GM21529 (cell line): ENCODE measurements at regions not wholly inside any gene's neighbourhood (a gene's known extent, or its start where the extent isn't known, plus 50 kb on each side); places are given as distances from the start of the nearest gene placed in this dataset.

ENCODE experiments used
- ATAC-seq: cut with Tn5 transposase; IDR thresholded peaks from one replicate; pipeline ENCODE4 v1.9.1; 2021; ENCODE audit not compliant: unreplicated experiment

DNA sequence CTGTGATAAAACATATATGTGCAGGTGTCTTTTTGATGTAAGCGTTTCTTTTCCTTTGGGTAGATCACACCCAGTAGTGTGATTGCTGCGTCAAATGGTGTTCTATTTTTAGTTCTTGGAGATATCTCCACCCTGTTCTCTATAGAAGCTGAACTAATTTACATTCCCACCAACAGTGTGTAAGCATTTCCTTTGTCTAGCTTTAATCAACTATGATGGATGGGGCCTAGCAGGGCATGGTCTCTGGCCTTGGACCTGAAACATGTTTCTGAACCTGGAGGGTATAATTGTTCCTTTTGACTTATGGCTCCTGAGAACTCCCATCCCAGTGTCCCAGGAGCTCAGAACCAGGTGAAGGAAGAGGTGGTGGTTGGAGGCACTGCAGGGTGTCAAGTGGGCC is 93.9 kb downstream of the HAPSTR1 start:
- no peak for ATAC-seq

DNA sequence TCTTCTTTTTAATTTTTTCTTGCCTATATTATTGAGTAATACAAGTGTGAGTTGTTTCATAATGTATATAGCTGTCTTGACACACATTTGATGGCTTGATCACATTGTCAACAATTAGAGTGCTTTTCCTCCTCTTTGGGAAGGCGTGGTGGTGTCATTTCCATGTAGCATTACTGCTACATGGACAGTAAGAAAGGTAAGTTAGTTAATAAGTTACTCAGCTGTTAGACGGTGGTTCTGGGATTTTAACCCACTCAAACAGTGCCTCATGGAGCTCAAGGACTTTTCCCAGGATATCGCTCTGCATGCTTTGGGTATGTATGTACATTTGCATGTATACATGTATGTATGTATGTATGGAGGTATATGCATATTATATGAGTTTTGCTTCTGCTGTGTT is 94.6 kb downstream of the HAPSTR1 start:
- ATAC-seq, result no peak

DNA sequence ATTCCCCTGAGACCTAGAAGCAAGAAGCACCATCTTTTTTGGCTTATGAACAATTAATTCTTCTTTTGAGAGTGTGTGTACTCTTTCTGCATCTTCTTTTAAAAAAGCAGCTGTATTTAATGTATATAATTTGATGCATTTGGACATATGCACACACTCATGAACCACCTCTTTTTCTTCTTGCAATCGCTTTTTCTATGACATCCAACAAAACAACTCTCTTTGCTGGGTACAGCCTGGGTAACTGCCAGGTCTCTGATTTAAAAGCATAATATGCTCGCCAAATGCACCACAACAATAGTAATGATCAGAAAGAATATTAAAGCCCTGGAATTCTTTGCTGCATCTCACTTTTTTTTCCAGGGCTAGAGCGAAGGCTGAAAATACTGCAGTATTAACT is 97.3 kb downstream of the HAPSTR1 start:
- ATAC-seq, result no peak

DNA sequence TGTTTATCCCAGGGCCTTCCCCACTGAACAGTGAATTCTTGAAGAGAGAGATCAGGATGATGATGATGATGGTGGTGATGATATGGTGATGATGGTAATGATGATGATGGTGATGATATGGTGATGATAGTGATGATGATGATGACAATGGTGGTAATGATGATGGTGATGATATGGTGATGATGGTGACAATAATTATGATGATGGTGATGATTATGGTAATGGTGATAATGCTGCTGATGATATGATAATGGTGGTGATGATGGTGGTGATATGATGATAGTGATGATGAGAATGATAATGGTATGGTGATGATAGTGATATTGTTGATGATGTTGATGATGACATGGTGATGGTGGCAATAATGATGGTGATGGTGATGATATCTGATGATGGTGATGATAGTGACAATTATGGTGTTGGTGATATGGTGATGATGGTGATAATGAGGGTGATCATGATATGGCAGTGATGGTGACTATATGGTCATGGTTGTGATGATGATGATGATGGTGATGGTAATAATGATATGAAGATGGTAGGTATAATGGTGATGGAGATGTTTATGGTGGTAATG is 99.9 kb downstream of the HAPSTR1 start:
- ATAC-seq, result no peak

DNA sequence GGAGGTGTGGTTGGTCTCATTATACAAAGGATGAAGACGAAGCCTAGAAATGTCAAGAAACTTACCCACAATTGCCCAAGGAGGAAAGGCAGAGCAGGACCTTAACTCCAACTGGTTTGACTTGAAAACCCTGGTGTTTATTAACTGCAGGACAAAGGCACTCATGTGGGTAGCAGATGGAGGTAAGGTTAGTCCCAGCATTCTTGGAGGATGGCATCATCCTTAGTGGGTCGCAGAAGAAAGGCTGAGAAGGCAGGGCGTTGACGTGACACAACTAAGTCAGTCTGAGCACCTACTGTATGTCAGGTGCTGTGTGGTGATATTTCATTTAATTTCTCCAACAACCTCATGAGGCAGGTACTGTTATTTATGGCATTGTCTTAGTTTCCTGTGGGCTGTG is 101.3 kb downstream of the HAPSTR1 start:
- ATAC-seq, result no peak

DNA sequence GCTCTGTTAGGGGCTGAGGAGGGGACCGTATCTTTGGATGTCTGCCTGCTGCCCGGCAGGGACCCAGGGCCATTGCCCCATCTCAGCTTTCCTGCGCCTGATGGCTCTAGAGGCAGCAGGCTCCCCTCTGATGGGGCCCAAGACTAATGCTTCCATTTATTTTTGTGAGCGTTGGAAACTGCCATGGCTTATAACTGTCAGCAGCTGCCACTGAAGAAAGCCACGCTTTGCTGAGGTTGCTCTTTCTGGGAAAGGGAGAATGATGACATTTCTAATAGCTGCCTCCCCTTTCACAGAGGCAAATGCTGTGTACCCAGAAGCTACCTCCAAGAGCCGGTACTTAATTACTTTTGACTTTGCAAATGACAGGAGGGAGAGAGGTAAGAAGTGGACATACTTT is 103.8 kb downstream of the HAPSTR1 start:
- no peak for ATAC-seq

DNA sequence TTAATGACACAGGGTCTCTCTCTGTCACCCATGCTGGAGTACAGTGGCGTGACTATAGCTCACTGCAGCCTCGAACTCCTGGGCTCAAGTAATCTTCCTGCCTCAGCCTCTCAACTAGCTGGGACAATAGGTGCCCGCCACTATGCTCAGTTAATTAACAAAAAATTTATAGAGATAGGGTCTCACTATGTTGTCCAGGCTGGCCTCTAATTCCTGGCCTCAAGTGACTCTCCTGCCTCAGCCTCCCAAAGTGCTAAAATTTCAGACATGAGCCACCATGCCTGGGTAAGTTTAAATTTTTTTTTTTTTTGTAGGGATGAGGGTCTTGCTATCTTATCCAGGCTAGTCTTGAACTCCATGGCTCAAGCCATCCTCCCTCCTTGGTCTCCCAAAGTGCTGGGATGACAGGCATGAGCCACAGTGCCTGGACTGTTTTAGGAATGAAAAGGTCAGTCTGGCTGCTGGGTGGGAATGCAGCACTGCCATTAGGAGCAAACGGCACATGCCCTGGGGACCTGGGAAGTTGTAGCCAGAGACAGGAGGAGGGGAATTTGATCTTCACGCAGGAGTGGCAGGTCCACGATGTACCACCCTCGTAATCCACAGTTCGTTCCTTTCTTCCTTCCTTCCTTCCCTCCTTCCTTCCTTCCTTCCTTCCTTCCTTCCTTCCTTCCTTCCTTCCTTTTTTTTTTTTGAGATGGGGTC is 106.7 kb downstream of the HAPSTR1 start:
- no peak for ATAC-seq

DNA sequence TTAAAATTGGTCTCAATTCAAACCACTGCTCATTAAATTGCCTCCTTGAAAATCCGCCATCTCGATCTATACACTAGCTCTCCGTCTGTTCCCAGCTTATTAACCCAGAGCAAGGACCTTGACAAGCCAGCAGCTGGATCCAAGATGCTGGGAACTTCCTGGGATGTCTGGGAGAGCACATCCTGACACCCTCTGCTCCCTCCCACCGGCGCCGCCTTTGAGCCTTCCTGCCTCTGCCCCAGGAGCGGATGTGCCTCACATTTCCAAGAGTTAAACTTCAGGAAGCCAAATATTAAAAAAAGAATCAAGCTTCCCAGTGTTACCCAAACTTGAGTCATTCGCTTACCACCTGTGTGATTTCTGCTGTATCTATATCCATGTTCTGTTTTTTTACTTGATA is 107.9 kb downstream of the HAPSTR1 start:
- no peak for ATAC-seq

DNA sequence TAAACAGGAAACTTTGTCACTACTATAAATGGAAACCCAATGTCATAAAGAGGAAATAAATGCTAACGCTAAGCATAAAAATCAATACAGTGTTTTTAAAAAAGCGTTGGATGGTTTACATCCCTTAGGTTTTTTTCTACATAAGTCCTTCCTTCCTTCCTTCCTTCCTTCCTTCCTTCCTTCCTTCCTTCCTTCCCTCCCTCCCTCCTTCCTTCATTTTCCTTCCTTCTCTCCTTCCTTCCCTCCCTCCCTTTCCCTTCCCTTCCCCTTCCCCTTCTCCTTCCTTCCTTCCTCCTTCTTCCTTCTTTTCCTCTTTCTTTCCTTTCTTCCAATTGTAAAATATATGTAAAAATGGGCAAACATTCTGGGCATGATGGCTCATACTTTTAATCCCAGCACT is 108.3 kb downstream of the HAPSTR1 start:
- no peak for ATAC-seq

DNA sequence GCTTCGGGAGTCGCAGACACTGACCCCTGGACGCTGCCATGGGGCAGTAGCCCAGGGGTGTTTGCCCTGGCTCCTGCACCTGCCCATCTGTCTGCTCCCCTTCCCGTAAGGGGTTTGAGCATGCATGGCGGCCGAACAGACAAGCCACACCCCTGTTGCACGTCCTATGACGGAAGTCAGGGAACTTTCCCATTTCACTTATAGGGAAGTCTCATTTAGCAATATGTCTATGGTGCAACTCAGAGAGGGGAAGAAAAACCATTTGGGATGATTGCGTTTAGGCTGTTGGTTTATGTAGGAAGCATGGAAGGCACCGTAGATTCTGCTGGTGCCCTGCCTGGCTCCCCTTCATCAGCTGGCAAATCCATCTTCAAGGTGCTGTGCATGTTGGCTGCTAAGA is 112.5 kb downstream of the HAPSTR1 start:
- ATAC-seq, result no peak

DNA sequence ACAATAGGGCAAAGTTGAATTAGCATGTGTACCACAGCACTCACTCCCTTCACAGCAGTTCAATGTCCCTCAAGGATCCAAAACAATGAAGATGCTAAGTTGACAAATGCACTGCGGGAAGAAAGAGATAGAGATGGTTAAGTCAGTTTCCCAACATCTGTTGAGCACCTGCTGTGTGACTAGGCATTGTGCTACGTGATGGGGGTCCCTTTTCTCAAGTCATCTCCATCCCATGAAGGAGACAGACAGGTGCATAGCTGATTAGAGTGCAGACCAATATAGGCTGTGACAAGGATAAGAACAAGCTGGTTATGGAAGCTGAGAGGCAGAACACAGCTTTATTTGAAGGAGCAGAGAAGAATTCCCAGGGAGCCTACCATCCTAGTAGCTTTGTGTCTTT is 114.2 kb downstream of the HAPSTR1 start:
- ATAC-seq, result no peak

DNA sequence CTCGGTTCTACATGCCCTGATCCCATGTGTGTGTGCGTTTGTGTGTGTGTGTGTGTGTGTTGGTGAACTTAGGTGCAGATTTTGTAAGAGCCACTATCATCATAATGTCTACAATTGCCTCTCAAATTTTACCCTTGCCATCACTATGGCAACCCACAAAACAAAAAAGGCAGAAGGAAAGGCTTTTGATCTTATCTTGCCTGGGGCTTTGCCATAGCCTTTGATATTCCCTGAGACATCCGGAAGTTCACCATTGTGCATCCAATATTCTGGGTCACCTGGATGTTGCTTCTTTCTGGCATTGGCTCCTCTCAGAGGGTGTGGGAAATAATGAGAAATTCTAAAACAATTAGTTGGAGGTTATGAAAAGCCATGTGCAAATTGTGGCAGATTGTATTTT is 114.7 kb downstream of the HAPSTR1 start:
- no peak for ATAC-seq

DNA sequence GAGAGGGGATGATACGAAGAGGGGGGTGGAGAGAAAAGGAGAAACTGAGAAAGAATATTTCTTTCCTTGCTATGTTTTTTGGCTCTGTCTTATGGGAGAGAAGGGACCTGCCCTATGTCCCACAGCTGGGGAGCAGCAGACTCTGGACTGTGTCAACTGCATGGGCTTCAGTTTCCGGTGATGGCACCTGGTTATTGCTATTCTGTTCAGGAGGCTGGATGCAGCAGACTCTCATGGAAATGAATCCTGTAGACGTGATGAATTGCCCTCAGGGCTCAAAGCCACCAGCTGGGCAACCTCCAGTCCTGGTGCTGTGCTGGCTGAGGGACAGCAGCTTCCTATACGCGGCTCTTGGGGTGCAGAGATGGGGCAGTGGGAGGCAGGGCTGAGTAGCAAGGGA is 121.2 kb downstream of the HAPSTR1 start:
- no peak for ATAC-seq

DNA sequence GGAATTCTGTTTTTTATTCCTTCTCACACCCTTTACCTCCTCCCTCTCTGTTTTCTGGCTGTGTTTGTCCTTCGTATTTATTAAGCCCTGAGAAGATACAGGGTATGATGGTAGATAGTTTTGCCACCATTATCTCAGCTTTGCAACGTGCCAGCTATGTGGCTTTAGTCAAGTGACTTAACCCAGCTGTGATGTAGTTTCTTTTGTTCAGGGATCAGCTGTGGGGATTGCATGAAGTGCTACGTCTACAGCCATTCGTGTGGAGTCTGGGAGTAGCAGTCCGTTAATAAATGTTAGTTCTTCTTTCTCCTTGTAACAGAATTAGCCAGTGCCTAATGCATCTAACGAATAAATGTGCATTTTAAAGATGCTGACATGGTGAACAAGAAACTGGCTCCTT is 128.4 kb downstream of the HAPSTR1 start:
- ATAC-seq, result no peak

DNA sequence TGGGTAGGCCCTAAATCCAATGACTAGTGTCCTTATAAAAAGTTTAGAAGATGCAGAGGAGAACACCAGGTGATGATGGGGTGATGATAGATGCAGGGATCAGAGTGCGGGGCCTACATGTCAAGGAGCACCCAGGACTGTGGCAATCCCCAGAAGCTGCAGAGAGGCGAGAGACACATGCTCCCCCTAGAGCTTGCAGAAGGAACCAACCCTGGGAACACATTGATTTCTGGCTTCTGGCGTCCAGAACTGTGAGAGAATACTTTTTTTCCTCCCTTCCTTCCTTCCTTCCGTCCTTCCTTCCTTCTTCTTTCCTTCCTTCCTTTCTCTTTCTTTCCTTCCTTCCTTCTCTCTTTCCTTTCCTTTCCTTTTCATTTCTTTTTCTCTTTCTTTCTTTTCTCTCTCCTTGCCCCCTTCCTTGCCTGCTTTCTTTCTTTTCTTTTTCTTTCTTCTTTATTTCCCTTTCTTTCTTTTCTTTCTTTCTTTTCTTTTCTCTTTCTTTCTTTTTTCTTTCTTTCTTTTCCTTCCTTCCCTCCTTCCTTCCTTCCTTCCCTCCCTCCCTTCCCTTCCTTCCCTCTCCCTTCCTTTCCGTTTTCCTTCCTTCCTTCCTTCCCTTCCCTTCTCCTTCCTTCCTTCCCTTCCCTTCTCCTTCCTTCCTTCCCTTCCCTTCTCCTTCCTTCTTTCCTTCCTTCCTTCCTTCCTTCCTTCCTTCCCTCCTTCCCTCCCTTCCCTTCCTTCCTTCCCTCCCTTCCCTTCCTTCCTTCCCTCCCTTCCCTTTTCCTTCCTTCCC is 134.3 kb downstream of the HAPSTR1 start:
- ATAC-seq, result no peak

DNA sequence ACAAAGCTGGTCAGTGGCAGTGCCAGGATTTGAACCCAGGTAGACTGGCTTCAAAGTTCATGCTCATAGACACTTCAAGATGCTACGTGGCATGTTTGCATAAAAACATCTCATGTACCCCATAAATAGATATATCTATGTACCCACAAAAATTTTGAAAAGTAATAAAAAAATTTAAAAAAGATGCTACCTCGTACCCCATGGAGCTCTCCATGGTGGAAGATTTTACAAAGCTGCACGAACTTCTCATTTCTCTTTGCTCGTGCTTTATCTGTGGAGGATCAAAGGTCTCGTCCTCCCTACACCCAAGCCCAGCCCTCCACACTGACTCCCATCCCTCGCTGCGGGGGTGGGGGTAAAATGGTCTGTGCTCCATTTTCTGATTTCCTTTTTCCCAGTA is 135.5 kb downstream of the HAPSTR1 start:
- no peak for ATAC-seq

DNA sequence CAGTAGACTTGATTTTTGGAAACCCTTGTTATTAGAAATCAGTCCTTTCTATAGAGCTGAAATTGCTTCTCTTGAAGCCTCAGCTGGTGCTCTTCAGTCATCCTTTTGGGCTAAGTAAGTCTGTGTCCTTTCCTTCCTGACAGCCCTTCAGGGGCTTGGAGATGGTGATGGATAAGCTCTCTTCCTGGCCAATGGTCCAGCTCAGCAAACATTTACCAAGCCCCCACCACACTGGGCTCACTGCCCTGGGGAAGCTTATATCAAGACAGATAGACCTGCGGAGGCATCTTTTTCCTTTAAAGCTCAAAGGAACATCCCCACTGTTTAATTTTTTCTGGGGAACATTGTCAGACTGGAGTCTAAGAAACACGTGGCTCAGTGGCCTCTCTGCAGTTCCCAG is 139.6 kb downstream of the HAPSTR1 start:
- no peak for ATAC-seq

DNA sequence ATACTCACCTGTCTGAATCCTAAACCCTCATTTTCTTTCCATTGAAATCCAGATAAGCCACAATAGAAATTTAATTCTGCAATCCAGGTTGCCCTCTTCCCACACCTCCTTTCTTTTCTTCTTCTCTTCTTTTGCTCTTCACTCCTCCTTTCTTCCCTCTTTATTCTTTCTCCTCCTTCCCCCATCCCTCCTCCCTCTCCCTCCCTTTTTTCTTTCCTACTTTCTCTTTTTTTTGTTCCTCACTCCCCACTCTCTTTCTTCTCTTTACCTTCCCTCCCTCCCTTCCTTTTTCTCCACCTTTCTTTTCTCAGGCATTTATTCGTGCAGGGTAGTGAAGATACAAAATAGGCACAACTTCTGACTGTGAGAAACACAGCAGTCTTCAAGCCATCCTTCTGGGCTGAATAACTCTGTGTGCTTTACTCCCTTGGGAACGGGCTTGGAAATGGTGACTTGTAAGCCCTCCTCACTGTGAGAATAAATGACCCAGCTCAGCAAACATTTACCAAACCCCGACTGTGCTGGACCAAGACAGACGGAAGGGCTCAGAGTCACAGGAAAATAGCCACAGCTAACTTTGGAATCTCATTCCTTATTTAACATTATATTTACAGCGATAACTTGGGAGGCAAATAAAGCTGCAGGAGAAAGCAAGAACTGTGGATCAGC is 140.8 kb downstream of the HAPSTR1 start:
- ATAC-seq, result no peak

DNA sequence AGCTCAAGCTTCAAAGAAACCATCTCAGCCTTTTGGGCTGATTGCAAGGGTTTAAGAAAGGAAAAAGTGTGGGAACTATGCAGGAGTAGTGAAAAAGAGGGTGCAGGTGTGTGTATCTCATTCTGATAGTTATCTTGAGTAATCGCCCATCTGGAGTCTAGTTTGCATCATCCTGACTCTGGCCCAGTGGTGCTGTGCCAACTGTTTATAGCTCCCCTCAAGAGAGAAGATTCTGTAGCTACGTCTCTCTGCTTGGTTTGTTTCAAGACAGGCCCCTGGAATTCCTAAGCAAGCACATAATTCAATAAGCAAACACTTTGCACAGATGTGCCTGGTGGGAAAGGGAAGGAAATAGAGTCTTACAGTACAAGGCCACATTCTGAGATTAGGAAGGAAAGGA is 144.4 kb downstream of the HAPSTR1 start:
- no peak for ATAC-seq

DNA sequence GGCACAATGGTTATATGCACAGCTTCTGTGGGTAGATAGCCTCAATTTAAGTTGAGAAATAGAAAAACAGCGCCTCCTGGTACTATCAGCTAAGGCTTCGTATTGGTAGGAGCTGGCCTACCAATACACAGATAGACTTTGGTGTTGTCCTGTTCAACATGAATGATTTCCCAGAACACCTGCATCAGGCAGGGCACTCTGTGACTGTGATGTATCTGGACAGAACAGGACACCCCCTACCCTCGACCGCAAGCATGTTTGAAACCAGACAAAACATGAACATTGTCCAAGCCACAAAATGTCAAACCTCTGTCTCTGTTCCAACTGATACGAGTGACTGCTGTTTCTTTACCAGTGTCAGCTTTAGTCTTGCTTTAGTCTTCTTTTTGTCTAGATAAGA is 144.9 kb downstream of the HAPSTR1 start:
- no peak for ATAC-seq

DNA sequence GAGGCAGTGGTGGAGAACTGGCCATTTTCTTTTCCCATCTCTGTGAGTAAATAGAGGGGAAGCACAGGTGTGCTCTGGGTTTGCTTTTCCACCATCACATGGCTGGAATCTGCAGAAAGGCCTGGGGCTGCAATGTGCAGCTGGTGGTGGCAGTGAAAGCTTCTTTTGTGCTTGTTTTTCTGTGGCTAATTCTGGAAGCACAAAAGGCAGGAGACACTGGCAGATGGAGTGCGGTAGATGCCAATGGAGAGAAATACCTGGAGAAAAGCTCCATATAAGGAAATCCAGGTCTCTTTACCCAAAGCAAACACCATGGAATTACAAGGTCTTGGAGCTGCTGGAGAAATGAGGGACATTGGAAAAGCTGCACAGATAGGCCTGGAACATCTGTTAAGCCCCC is 146.9 kb downstream of the HAPSTR1 start:
- ATAC-seq, result no peak

DNA sequence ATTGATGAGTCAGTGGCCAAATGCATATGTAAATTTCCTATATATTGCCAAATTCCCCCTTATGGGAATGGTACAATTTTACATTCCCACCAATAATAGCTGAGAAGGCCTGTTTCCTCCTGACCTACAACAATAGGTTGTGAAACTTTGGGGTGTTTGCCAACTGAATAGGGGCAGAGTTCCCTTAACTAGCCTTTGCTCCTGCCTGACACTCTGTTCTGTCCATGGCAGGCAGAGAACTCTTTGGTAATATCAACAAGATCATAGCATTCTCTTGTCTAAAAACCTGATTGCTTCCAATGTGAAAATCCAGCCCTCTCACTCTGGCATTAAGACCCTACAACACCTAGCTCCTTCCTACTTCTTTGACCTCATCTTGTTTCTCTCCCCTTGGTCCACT is 149.7 kb downstream of the HAPSTR1 start:
- ATAC-seq, result no peak
